GM21367 (cell line): ENCODE measurements at regions not wholly inside any gene's neighbourhood (a gene's known extent, or its start where the extent isn't known, plus 50 kb on each side); places are given as distances from the start of the nearest gene placed in this dataset.
"Not testable (repeated sequence)": the region's sequence is repeated elsewhere in the genome, so short reads cannot be mapped to it uniquely, and the experiment has no call there.

Experiments used
- ATAC-seq: cut with Tn5 transposase; IDR thresholded peaks from one replicate; pipeline ENCODE4 v1.9.1; 2021; ENCODE audit not compliant: unreplicated experiment

DNA sequence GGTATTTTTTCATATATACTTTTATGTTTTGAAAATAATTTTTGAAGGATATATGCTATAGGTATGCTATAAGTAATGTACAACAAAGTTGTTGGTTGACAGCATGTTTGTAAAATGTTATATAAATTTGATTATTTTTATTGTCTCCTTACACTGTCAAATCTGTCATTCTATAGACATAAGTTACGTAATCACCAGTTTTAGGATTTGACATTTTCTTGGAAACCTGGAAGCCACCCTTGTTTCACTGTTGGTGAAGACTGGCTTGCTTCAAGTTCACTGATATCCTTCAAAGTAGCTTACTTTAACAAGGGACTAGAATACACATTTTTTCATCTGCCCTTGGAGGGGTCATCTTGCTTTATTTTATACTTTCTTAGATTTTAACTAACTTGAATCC, 1288.6 kb upstream of the EYS start:
- no peak for ATAC-seq

DNA sequence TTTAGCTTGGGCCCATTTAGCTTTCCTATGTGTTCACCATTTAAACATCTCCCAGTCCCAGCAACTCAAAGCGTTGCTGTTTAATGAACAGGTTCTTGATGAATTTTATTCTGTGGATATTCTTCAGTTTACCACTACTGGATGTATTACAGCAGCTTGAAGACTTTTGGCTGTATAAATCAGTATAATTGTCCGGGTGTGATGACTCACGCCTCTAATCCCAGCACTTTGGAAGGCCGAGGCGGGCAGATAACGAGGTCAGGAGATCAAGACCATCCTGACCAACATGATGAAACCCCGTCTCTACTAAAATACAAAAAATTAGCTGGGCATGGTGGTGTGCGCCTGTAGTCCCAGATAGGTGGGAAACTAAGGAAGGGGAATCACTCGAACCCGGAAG, 1286.7 kb upstream of the EYS start:
- not testable (repeated sequence) for ATAC-seq

DNA sequence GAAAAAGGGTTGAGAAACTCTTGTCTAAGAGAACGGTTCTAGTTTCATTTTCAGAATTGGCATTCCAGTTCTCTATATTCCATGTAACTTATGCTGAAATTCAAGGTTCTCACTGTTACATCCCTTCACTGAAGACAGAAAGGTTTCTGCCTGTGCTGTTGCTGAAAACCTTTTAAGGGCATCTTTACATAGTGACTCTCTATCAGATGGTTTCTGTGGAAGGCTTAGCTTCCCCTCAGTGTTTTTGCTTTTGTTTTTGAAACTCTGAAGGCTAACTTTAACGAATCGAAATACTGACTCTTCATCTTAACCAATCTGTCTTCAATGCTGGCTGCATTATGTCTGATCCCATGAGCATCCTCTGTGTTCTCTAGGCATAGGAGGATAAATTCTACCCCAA, 1286.2 kb upstream of the EYS start:
- no peak for ATAC-seq

DNA sequence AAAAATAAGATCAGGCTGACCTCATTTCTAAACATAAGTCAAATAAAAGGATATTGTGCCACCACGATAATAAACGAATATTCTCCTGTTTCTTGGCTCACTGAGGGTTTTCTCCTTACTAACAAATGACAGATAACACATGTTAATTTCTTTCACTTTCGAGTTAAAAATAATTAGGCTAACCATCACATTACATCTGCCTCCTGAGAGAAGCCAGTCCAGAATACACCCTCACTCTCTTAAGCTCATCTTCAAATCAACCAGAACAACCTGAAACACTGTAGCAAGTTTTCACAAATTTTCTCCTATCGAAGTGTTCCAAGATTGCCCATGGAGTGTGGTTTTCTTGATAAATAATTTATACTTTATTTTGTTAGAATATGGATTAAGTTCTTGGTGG, 1285.6 kb upstream of the EYS start:
- no peak for ATAC-seq

DNA sequence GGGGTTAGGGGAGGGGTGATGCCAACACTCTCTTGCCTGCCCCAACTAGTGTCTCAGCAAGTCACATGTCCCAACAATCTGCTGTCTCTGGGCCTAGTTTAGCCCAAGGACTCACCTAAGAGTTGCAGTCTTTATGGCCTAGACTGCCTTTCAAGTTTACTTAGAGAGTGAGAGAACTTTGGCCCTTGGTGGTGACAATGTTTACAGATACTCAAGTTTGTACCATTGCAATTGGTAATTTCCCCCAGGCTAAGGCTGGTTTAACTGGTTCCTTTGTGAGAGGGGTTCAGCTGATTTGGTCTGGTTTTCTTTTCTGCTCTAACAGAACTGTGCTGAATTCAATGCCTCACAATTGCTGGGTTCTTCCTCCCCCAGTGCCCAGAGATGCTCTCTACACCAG, 1279.9 kb upstream of the EYS start:
- no peak for ATAC-seq

DNA sequence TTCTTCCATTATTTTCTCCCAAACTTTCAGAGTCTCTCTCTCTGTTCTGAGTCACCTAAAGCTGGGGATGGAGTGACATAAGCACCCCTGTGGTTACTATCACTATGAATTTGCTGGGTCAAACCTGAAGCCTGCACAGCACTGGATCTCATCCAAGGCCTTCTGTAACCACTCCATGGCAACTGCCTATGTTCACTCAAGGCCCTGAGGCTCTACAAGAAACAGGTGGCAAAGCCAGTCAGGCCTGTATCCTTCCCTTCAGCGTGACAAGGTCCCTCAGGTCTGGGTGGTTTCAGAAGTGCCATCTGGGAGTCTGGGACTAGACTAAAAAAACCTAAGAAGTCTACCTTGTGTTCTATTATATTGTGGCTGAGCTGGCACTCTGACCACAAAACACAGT, 1278.8 kb upstream of the EYS start:
- ATAC-seq: no peak

DNA sequence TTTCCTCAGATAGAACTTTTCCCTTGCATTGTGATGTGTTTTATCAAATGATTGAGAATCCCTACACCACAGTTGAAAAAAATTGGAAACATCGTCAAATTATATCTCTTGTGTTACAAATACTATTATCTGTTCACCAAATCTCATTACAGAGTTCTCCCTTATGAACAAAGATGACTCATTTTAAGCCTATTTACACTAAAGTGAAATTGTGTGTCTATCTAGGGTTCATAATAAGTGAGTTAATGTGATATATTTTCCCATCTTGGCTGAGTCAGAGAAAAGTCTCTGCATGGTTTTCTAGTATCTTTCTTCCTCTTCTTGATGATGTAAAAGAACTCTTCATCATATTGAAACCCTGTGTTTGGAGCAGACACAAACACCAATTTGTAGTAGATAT, 1263.3 kb upstream of the EYS start:
- no peak for ATAC-seq

DNA sequence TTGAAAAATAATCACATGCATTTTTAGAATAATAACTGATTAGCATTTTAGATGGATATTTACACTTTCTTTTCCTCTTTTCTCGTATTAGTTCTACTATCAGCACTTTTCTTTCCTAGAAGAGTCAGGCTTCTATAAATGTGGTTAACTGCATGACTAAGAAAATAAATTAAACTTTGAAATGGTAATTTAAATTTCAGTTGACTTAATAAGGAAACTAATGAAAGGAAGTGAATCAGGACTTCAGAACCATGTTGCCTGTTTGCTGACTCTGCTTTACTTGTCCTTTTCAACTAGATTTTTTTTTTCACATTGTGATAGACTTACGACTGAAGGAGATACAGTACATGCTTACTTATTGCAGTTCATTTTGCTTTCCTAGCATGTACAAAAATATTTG, 1258.2 kb upstream of the EYS start:
- no peak for ATAC-seq

DNA sequence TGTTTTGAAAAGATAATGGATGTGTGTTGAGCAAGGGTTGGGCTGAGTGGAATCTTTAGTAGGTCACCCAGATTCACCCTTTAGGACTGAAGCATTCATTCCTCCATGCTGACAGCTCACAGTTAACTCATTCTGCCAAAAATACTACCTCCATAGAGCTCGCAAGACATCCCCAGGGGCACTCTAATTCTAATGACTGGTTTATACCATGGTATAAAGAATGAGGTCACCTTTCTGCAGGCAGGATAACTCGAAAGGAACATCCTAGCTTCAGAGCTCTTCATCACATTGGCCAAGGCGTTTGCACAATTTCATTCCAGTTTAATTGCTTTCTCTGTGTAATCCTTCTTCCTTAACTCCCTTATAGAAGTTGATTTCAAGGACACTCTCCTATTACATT, 1257.2 kb upstream of the EYS start:
- no peak for ATAC-seq

DNA sequence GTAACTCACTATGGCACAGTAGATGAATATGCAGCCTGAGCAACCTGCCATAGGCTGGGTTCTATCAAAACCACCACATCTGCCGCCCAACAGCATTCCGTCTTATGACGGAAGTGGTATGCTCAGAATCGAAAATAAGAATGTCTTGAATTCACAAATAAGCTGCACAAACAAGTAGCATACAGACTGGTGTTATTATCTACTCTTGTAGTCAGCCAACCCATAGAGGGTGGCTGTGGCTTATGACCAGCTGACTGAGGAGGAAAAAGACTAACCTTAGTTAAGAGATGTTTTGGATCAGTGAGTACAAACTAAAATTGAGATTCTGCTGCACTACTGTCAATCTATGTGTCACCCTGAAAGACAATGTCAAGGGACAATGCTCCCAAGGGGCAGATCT, 1255.1 kb upstream of the EYS start:
- no peak for ATAC-seq

DNA sequence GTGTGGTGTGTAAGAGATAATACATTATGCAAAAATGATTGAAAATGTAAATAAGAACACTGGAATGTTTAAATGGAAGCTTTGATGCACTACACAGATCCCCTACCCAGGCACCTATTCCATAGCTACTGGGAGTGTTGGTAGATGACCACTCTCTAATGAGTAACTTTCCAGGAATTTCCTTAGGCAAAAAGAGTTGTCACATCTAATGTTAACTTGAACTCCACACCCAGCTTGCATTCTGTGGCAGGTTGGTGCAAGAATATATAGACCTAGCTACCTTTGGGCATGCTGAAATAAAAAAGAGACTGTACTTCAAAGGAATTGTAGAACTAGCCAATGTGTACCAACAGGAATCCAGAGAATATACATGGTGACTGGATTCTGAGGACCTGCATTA, 1254.2 kb upstream of the EYS start:
- ATAC-seq: no peak

DNA sequence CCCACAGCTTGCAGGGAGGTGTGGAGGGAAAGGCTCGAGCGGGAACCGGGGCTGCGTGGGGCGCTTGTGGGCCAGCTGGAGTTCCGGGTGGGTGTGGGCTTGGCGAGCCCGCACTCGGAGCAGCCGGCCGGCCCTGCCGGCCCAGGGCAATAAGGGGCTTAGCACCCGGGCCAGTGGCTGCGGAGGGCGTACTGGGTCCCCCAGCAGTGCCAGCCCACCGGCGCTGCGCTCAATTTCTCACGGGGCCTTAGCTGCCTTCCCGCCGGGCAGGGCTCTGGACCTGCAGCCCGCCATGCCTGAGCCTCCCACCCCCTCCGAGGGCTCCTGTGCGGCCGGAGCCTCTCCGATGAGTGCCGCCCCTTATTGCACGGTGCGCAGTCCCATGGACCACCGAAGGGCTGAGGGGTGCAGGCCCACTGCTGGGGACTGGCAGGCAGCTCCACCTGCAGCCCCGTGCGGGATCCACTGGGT, 1242.2 kb upstream of the EYS start:
- ATAC-seq: no peak

DNA sequence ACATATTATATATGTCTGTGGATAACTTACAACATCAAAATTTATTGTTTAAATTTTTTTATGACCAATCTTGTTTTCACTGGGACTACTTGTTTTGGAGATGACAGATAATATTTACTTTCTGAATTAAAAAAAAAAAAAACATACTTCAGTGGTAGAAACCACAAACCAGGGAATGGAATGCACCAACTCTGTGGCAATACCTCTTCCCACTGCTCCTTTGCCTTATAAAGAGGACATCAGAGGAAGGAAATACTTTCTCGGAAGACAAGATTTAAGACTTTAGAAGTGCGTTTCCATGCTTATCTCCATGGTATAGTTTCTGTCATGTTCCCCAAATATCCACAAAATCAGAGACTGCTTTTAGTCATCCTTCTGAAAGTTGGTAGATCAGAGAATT, 1241.1 kb upstream of the EYS start:
- no peak for ATAC-seq

DNA sequence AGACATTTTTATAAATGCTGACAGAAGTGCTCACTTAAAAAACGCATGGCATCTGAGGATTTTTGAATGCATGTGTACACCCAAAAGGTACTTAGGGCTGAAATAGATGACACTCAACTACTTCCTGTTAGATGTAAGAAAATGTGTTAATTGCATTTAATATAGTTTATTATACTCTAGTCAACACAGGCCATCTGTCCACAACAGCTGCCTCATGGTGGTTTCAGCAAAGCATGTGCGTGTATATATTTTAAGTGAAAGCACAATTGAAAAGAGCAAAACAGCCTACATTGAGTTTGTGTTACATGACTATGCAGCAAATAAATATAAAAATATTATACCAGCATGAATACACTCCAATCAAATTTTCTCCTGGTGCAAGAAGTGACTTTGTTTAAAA, 1233.0 kb upstream of the EYS start:
- ATAC-seq: no peak

DNA sequence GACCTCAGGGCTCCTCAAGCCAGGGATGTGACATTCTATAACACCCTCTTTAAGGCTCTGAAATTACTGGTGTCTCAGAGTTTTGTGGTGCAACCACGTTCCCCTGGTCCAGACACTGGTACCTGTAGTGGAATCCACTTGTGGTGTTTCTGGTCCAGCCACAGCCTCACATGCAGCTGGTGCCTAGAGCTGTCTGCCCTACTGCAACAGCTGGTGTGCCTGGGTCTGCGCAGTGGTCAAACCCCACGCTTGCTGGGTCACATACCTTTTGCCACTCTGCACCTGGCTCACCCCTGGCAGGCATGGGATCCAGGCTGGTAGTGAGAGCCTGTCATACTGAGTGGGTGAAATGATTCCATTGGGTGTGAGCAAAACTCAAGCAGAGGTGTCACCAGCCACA, 1230.2 kb upstream of the EYS start:
- no peak for ATAC-seq

DNA sequence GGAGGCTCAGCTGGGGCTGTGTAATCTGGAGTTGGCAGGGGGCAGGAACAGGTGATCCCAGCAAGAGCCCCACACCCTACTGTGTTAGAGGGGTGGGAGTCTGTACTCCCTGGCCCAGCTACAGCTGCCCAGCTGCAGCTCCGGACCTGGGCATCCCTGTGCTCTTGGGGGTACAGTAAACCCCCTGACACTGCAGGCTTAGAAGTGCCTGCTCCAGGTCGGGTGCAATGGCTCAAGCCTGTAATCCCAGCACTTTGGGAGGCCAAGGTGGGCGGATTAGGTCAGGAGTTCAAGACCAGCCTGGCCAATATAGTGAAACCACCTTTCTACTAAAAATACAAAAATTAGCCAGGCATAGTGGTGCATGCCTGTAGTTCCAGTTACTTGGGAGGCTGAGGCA, 1228.6 kb upstream of the EYS start:
- ATAC-seq: no peak

DNA sequence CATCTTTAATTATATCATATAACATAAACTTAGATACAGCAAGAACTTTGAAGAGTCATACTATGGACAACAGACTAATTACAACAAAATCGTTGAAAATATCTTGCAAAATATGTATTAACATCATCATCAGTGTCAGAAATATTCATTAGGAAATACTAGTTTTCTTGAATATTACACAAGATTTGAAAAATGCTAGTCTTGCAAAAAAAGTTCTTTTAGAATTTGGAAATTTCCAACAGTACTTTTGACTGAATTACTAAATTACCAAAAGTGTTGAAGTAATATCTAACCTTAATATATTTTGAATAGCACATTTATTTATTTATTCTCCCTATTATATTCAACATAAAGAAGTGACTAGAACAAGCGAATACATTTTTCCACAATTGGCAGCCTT, 1224.8 kb upstream of the EYS start:
- no peak for ATAC-seq

DNA sequence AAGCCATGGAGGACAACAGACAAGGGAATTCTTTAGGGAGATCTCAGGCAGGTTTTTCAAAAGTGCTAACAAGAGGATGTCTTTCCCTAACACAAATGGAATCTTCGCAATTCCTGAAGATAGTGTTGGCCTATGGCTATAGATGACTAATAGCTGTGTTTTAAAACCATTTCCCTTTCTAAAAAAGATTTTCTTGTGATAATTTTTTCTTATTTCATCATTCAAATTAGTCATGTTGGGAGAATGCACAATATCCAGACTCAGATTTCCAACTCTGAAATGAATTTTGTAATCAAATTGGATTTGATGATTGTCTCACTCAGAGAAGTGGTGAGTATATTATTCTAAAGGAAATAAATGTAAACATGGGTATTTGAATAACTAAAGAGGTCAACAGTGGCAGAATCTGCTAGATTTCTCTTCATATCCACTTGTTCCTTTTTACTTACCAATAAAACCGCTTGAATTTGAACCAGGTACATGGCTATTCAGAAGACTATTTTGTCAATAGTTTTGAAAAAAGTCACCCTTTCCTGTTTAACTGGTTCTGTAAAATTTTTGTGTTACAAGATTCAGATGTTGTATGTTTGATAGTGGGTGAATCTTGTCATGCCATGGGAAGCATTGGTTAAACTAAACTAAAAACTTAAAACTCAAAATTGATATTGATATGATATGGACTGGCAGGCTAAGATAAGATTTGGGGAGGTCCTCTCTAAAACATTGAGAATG, 1223.7 kb upstream of the EYS start:
- no peak for ATAC-seq

DNA sequence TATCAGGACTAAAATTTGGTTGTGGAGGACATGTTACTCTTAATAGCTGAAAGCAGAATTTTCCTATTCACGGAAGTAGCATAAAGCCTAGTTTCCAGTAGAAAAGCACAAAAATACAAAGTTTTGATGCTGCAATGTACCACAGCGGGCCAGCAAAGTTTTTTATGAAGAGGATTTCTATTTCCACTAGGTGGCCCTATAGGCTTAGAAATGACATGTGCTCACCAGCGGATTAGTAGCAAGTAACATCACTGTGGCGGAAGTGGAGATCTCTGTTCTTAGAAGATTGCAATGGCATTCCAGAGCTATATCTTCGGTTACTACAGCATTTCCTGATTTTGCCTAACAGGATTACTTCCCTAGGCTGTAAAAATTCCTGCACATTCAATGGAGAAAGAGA, 1219.0 kb upstream of the EYS start:
- ATAC-seq: no peak

DNA sequence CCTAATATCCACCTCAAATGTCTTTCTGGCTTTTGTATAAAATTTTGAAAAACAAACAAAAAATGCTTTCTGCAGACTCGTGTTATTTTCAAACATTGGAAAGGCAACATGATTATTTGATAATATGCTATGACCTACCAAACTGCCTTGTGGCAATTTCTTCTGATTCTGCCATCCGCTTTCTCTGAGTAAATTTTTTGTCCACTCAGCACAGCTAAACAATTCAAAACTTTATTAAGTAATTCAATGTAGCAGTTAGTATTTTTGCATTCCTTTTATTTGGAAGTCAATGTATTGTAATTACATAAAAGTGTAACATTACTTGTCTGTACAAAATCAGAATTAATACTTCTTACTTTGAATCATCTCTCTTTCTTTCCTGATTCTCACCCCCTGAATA, 1206.6 kb upstream of the EYS start:
- no peak for ATAC-seq

DNA sequence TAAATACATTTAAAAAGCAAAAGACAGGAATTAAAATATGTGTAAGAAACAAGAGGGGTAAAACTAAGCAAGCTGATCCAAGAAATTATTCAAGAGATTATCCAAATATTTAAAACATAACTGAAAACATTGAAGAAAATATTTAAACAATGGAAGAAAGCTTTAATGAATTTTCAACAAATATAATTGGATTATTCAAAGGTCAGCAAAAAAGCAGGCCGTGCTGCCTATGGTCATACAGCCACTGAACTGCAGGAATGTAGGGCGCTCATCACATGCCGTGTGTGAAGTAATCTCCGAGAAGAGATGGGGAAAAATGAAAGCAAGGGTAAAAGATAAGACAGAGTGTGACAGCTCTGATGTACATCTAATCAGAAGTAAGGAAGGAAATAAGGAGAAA, 1195.4 kb upstream of the EYS start:
- no peak for ATAC-seq

DNA sequence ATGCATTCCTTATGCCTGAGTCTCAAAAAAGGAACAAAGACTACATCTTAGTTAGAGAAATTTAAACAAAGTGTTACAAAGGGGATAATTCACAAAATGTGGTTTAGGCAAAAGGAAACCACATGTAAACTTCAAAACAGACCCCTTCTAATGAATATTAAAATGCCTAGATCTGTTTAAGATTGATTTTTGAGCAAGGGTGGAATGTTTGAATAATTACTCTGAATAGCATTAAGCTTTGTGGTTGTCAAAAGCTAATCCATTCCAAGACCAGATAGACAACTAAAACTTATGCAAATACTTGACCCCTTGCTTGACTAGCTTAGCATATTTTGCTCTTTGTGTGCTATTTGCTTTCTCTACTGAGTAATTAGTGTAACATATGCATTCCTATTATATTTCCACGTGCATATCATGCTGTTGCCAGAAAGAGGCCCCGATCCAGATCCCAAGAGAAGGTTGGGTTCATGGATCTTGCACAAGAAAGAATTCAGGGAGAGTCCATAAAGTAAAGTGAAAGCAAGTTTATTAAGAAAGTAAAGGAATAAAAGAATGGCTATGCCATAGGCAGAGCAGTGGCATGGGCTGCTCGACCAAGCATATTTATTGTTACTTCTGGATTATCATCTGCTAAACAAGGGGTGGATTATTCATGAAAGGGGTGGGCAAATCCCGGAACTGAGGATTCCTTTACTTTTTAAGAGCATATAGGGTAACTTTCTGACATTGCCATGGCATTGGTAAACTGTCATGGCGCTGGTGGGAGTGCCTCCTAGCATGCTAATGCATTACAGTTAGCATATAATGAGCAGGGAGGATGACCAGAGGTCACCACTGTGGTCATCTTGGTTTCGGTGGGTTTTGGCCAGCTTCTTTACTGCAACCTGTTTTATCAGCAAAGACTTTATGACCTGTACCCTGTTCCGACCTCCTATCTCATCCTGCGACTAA, 1193.4 kb upstream of the EYS start:
- ATAC-seq: no peak
